ENCODE measurements at regions not wholly inside any gene's neighbourhood (a gene's known extent, or its start where the extent isn't known, plus 50 kb on each side); places are given as distances from the start of the nearest gene placed in this dataset.
"Not testable (repeated sequence)": the region's sequence is repeated elsewhere in the genome, so short reads cannot be mapped to it uniquely, and the experiment has no call there.

DNA sequence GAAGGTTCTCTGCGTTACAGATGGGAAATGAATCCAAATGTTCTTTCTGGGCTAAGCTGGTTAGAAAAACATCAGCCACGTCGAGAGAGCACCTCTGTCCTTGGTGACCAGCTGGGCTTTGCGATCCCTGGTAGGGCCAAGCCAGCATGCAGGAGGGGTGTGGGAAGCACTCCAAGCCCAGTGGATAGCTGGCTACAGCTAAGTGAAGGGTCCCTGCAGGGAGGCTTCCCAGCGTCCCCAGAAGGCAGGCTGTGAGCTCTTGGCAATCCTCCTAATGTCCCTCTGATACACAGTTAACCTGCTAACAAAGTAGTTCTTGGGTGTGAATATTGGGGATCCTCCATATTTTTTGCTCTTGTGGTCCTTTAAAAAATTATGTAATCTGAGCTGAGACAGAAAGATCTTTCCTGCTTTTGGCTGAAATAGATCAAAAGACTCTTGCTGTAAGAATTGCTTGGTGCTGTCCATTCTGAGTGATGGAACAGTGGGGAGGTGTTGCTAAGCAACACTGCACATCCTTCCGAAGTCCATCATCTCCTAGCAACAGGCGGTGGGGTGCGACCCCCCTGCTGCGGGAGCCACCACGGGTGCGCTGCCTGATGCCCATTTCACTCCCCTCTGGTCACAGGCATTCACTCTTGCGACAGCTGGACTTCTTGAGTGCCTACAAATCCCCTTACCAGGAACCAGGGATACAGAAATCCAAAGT is 88.5 kb upstream of the UXS1 start:
- Histone ChIP-seq H3K27ac (ENCODE audit: insufficient read depth in 1 of 2, low read depth in 1 of 2, low read length in 2 of 2, poor library complexity in 1 of 2, severe bottlenecking in 2 of 2) (no peak overlapping the region), H3K36me3 (ENCODE audit: control insufficient read depth in 4 of 4, insufficient read depth in 4 of 4, low read length in 3 of 4) (no peaks in the 10 kb centered on the region), H3K9me3 (ENCODE audit: control extremely low read depth in 1 of 5, control insufficient read depth in 4 of 5, insufficient read depth in 2 of 5, low read depth in 1 of 5, low read length in 4 of 5) (no peaks in the 10 kb centered on the region), H3K4me3 (ENCODE audit: control insufficient read depth in 1 of 7, extremely low read depth in 1 of 7, insufficient read depth in 4 of 7, low read depth in 2 of 7, low read length in 6 of 7) (no peak overlapping the region), H3K27me3 (replicated peaks in 2 of 5; ENCODE audit: control insufficient read depth in 4 of 5, insufficient read depth in 5 of 5, low read length in 4 of 5) (peaks cover 0 to 3% (median 0%) of the 10 kb centered on the region in 5 experiments), H3K4me1 (ENCODE audit: control extremely low read depth in 1 of 4, control insufficient read depth in 4 of 4, insufficient read depth in 4 of 4, low read length in 3 of 4) (peaks cover 0 to 19% (median 7%) of the 10 kb centered on the region in 4 experiments)
- POLR2A ChIA-PET, result no interaction called here
- DNase-seq, result no peak
- WGBS (ENCODE audit: insufficient coverage), result 92% methylated on average over 10 of the region's 12 CpGs
- CTCF ChIA-PET, result no interaction called here

DNA sequence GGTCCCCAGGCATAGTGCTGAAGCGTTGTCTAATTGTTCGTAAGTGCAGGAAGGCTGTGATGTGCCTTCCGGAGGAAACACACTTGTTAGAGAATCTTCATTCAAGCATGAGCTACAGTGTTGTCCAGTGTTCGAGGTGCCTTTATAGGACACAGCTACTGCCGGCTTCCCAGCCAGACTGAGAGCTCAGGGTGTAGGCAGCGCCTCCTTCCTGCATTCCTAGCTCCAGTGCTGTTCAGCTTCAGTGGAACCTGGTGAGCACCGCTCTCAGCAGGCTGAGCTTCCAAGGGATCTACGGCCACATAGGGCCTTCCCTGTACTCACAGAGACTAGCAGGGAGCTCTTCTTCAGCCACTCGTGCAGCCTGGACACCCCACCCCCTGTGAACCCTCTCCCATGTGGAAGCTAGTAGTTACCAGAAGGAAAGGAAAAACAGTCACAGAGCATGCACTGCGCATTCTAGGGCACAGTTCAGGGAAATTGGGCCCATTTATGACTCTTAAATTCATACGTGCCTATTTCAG is 87.9 kb upstream of the UXS1 start:
- DNase-seq; H3K4me3 ChIP-seq (ENCODE audit: control insufficient read depth in 1 of 7, extremely low read depth in 1 of 7, insufficient read depth in 4 of 7, low read depth in 2 of 7, low read length in 6 of 7); H3K27ac ChIP-seq (ENCODE audit: insufficient read depth in 1 of 2, low read depth in 1 of 2, low read length in 2 of 2, poor library complexity in 1 of 2, severe bottlenecking in 2 of 2); POLR2A ChIA-PET; H3K27me3 ChIP-seq (replicated peaks in 2 of 5; ENCODE audit: control insufficient read depth in 4 of 5, insufficient read depth in 5 of 5, low read length in 4 of 5); H3K36me3 ChIP-seq (ENCODE audit: control insufficient read depth in 4 of 4, insufficient read depth in 4 of 4, low read length in 3 of 4); H3K9me3 ChIP-seq (ENCODE audit: control extremely low read depth in 1 of 5, control insufficient read depth in 4 of 5, insufficient read depth in 2 of 5, low read depth in 1 of 5, low read length in 4 of 5); CTCF ChIA-PET: not testable (repeated sequence)
- WGBS (ENCODE audit: insufficient coverage), result 100% methylated on average over 4 of the region's 11 CpGs
- peaks cover 0 to 19% (median 7%) of the 10 kb centered on the region in 4 experiments for H3K4me1 ChIP-seq (ENCODE audit: control extremely low read depth in 1 of 4, control insufficient read depth in 4 of 4, insufficient read depth in 4 of 4, low read length in 3 of 4)

DNA sequence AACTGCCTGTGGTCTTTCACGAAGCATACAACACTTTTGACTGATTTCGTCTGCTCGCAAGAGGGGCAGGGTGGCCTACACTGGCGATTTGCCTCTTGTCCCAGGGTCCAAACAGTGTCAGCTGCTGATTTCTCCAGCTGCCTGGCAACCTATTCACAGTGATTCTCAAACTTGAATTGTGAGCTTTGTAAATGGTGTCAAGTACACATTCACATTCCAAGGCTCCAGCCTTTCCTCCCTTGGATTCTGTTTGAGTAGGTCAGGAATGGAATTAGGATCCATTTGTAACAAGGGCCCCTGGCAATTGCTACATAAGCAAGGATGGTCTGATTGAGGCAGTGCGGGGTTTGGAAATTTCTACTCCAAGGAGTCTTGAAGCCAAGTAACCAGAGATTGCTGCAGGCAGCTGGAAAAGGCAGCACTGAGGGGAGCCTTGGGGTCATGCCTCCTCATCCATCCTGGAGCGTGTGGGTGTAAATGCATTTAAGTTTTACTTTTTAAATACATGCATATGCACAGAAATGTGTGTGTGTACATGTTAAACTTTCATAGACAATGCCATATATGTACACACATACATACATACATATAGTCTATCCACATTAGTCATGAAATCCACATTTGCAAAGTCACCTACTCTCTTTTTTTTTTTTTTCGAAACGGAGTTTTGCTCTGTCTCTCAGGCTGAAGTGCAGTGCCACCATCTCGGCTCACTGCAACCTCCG is 86.8 kb upstream of the UXS1 start:
- POLR2A ChIA-PET, result no interaction called here
- no peak for DNase-seq
- H3K9me3 ChIP-seq (ENCODE audit: control extremely low read depth in 1 of 5, control insufficient read depth in 4 of 5, insufficient read depth in 2 of 5, low read depth in 1 of 5, low read length in 4 of 5), result no peaks in the 10 kb centered on the region
- no peaks in the 10 kb centered on the region for H3K36me3 ChIP-seq (ENCODE audit: control insufficient read depth in 4 of 4, insufficient read depth in 4 of 4, low read length in 3 of 4)
- WGBS (ENCODE audit: insufficient coverage), result 95% methylated on average over 9 of the region's 10 CpGs
- CTCF ChIA-PET, result no interaction called here
- H3K4me3 ChIP-seq (ENCODE audit: control insufficient read depth in 1 of 7, extremely low read depth in 1 of 7, insufficient read depth in 4 of 7, low read depth in 2 of 7, low read length in 6 of 7), result no peak overlapping the region
- H3K4me1 ChIP-seq (ENCODE audit: control extremely low read depth in 1 of 4, control insufficient read depth in 4 of 4, insufficient read depth in 4 of 4, low read length in 3 of 4), result peaks cover 0 to 19% (median 7%) of the 10 kb centered on the region in 4 experiments
- H3K27me3 ChIP-seq (replicated peaks in 2 of 5; ENCODE audit: control insufficient read depth in 4 of 5, insufficient read depth in 5 of 5, low read length in 4 of 5), result peaks cover 0 to 3% (median 0%) of the 10 kb centered on the region in 5 experiments
- no peak overlapping the region for H3K27ac ChIP-seq (ENCODE audit: insufficient read depth in 1 of 2, low read depth in 1 of 2, low read length in 2 of 2, poor library complexity in 1 of 2, severe bottlenecking in 2 of 2)

DNA sequence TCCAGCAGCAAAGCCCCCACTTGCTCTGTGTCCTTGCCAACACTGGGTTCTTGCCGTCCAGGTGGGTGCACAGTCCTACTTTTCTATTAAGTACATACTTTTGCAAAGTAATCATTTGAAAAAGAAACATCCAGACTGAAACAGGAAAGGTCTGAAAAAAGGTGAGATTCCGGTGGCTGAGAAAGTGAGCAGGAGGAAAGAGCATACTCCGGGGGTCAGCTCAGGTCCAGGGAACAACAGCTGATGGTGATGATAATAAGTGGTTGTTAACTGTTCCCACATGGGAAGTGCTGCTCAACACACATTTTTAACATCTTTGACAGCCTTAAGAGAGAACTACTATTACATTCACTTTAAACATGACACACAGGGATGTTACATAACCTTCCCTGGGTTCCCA is 86.1 kb upstream of the UXS1 start:
- WGBS (ENCODE audit: insufficient coverage), result 27% methylated on average over 2 of the region's 3 CpGs
- H3K4me3 ChIP-seq (ENCODE audit: control insufficient read depth in 1 of 7, extremely low read depth in 1 of 7, insufficient read depth in 4 of 7, low read depth in 2 of 7, low read length in 6 of 7), result no peak overlapping the region
- no peak overlapping the region for H3K27ac ChIP-seq (ENCODE audit: insufficient read depth in 1 of 2, low read depth in 1 of 2, low read length in 2 of 2, poor library complexity in 1 of 2, severe bottlenecking in 2 of 2)
- peaks cover 0 to 19% (median 7%) of the 10 kb centered on the region in 4 experiments for H3K4me1 ChIP-seq (ENCODE audit: control extremely low read depth in 1 of 4, control insufficient read depth in 4 of 4, insufficient read depth in 4 of 4, low read length in 3 of 4)
- ChIA-PET POLR2A (no interaction called here), CTCF (no interaction called here)
- no peak for DNase-seq
- peaks cover 0 to 3% (median 0%) of the 10 kb centered on the region in 5 experiments for H3K27me3 ChIP-seq (replicated peaks in 2 of 5; ENCODE audit: control insufficient read depth in 4 of 5, insufficient read depth in 5 of 5, low read length in 4 of 5)
- H3K9me3 ChIP-seq (ENCODE audit: control extremely low read depth in 1 of 5, control insufficient read depth in 4 of 5, insufficient read depth in 2 of 5, low read depth in 1 of 5, low read length in 4 of 5), result no peaks in the 10 kb centered on the region
- no peaks in the 10 kb centered on the region for H3K36me3 ChIP-seq (ENCODE audit: control insufficient read depth in 4 of 4, insufficient read depth in 4 of 4, low read length in 3 of 4)

DNA sequence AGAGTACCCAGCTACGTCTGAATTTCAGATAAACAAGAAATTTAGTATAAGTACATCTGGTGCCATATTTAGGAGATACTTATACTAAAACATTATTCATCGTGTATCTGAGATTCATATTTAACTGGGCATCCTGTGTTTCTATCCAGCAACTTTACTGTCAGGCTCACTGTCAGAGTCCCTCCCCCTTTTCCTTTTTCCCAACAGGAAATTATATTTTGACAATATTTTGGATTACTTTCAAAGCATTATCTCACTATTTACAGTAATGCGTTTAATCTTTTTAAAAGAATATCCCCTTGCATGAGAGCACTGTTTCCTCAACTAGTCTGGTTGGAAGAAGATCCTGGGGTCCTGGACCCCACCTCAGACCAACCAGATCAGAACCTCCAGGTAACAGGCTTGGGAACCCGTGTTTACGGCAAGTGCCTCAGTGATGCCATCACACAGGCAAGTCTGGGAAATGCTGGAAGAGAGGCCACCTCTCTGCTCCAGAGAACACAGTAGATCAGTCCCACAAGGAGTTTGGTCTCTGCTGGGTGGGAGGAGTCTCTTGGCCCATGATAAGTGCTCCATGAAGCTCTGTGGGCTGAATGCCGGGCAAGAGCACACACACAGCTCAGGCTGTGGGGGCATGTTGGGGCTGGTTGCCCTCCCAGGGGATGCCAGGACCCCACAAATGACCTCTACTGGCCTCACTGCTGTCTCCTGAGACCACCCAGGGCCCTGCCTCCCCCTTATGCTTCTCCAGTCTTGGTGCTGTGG is 84.2 kb upstream of the UXS1 start:
- Histone ChIP-seq H3K27me3 (replicated peaks in 2 of 5; ENCODE audit: control insufficient read depth in 4 of 5, insufficient read depth in 5 of 5, low read length in 4 of 5) (peaks cover 0 to 3% (median 0%) of the 10 kb centered on the region in 5 experiments), H3K36me3 (ENCODE audit: control insufficient read depth in 4 of 4, insufficient read depth in 4 of 4, low read length in 3 of 4) (no peaks in the 10 kb centered on the region), H3K4me1 (ENCODE audit: control extremely low read depth in 1 of 4, control insufficient read depth in 4 of 4, insufficient read depth in 4 of 4, low read length in 3 of 4) (peaks cover 0 to 14% (median 6%) of the 10 kb centered on the region in 4 experiments), H3K27ac (ENCODE audit: insufficient read depth in 1 of 2, low read depth in 1 of 2, low read length in 2 of 2, poor library complexity in 1 of 2, severe bottlenecking in 2 of 2) (no peak overlapping the region), H3K9me3 (ENCODE audit: control extremely low read depth in 1 of 5, control insufficient read depth in 4 of 5, insufficient read depth in 2 of 5, low read depth in 1 of 5, low read length in 4 of 5) (peaks cover 0 to under 1% (median 0%) of the 10 kb centered on the region in 5 experiments), H3K4me3 (ENCODE audit: control insufficient read depth in 1 of 7, extremely low read depth in 1 of 7, insufficient read depth in 4 of 7, low read depth in 2 of 7, low read length in 6 of 7) (no peak overlapping the region)
- DNase-seq, result no peak
- CTCF ChIA-PET, result no interaction called here
- WGBS (ENCODE audit: insufficient coverage), result no CpG with 5 or more reads among the region's 6 CpGs
- POLR2A ChIA-PET, result no interaction called here

DNA sequence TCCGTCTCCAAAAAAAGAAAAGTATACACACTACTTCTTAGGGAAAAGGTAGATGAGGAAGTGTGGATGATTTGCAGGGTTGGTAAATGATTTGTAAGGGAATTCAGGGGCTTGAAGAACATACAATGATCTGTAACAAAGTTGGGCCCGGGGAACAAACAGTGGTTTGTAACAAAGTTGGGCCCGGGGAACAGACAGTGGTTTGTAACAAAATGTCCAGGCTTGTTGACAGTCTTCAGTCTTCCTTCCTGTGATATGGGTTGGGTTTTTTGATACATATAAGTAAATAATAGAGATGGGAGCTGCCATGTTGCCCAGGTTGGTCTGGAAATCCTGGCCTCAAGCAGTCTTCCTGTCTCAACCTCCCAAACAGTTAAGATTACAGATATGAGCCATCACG is 83.3 kb upstream of the UXS1 start:
- Histone ChIP-seq H3K9me3 (ENCODE audit: control extremely low read depth in 1 of 5, control insufficient read depth in 4 of 5, insufficient read depth in 2 of 5, low read depth in 1 of 5, low read length in 4 of 5) (peaks cover 0 to 4% (median 0%) of the 10 kb centered on the region in 5 experiments), H3K4me1 (ENCODE audit: control extremely low read depth in 1 of 4, control insufficient read depth in 4 of 4, insufficient read depth in 4 of 4, low read length in 3 of 4) (peaks cover 0 to 10% (median 2%) of the 10 kb centered on the region in 4 experiments), H3K27ac (ENCODE audit: insufficient read depth in 1 of 2, low read depth in 1 of 2, low read length in 2 of 2, poor library complexity in 1 of 2, severe bottlenecking in 2 of 2) (no peak overlapping the region), H3K27me3 (replicated peaks in 2 of 5; ENCODE audit: control insufficient read depth in 4 of 5, insufficient read depth in 5 of 5, low read length in 4 of 5) (peaks cover 0 to 3% (median 0%) of the 10 kb centered on the region in 5 experiments), H3K36me3 (ENCODE audit: control insufficient read depth in 4 of 4, insufficient read depth in 4 of 4, low read length in 3 of 4) (no peaks in the 10 kb centered on the region), H3K4me3 (ENCODE audit: control insufficient read depth in 1 of 7, extremely low read depth in 1 of 7, insufficient read depth in 4 of 7, low read depth in 2 of 7, low read length in 6 of 7) (no peak overlapping the region)
- ChIA-PET POLR2A (no interaction called here), CTCF (no interaction called here)
- WGBS (ENCODE audit: insufficient coverage), result 100% methylated on average over 2 of the region's 4 CpGs
- DNase-seq, result no peak

Data from common myeloid progenitor, CD34-positive (primary cell).